ACC112 (cell line): ENCODE measurements at regions not wholly inside any gene's neighbourhood (a gene's known extent, or its start where the extent isn't known, plus 50 kb on each side); places are given as distances from the start of the nearest gene placed in this dataset.

Experiments used
- H2AFZ ChIP-seq: fragments of 200-600 bp; sonication (generic); one replicate; pipeline ENCODE4 v1.6.0; 2017; ENCODE audit warnings: antibody characterized with exemption, low read length; ENCODE audit not compliant: unreplicated experiment
- H3K27ac ChIP-seq: fragments of 200-600 bp; sonication (generic); 2 replicates; pipeline ENCODE4 v1.5.1; 2014; ENCODE audit warnings: low read depth, mild to moderate bottlenecking, antibody characterized with exemption, low read length, moderate library complexity
- H3K27me3 ChIP-seq: fragments of 200-600 bp; sonication (generic); 2 replicates; pipeline ENCODE4 v1.6.1; 2014; ENCODE audit warnings: mild to moderate bottlenecking, antibody characterized with exemption, low read length, moderate library complexity, mixed read lengths; ENCODE audit not compliant: insufficient read depth
- H3K36me3 ChIP-seq: fragments of 200-600 bp; sonication (generic); 2 replicates; pipeline ENCODE4 v1.6.1; 2016; ENCODE audit warnings: mild to moderate bottlenecking, antibody characterized with exemption, low read length, moderate library complexity, mixed read lengths; ENCODE audit not compliant: insufficient read depth
- H3K4me1 ChIP-seq: fragments of 200-600 bp; sonication (generic); one replicate; pipeline ENCODE4 v1.6.1; 2016; ENCODE audit warnings: low read length, mixed read lengths; ENCODE audit not compliant: insufficient read depth, unreplicated experiment, control insufficient read depth
- H3K4me3 ChIP-seq: fragments of 200-600 bp; sonication (generic); 2 replicates; pipeline ENCODE4 v1.5.1; 2014; ENCODE audit warnings: mild to moderate bottlenecking, low read depth, low read length
- H3K79me2 ChIP-seq: fragments of 200-600 bp; sonication (generic); one replicate; pipeline ENCODE4 v1.6.0; 2016; ENCODE audit warnings: low read length; ENCODE audit not compliant: control insufficient read depth, unreplicated experiment, insufficient read depth

- Histone ChIP-seq H2AFZ (no peak overlapping the region), H3K36me3 (no peaks in the 10 kb centered on the region), H3K27ac (no peak overlapping the region), H3K4me1 (no peaks in the 10 kb centered on the region), H3K27me3 (no peaks in the 10 kb centered on the region), H3K79me2 (no peaks in the 10 kb centered on the region), H3K4me3 (no peak overlapping the region)
Measured at GRCh38 chr7:125495997-125496396, 566.4 kb upstream of the POT1 start.

- no peaks in the 10 kb centered on the region for H3K4me1 ChIP-seq
- H3K79me2 ChIP-seq, result no peaks in the 10 kb centered on the region
- no peak overlapping the region for H3K27ac ChIP-seq
- H3K4me3 ChIP-seq, result no peak overlapping the region
- H2AFZ ChIP-seq, result no peak overlapping the region
- no peaks in the 10 kb centered on the region for H3K27me3 ChIP-seq
- H3K36me3 ChIP-seq, result no peaks in the 10 kb centered on the region
Measured at GRCh38 chr7:125492521-125492920, 562.9 kb upstream of the POT1 start.

GRCh38 chr7:125491137-125491536 lies 561.5 kb upstream of the POT1 start:
- H2AFZ ChIP-seq, result no peak overlapping the region

GRCh38 chr7:125490167-125490566 lies 560.5 kb upstream of the POT1 start:
- Histone ChIP-seq H3K79me2 (no peaks in the 10 kb centered on the region), H3K36me3 (no peaks in the 10 kb centered on the region), H2AFZ (no peak overlapping the region), H3K27me3 (no peaks in the 10 kb centered on the region), H3K4me1 (no peaks in the 10 kb centered on the region), H3K4me3 (no peak overlapping the region), H3K27ac (no peak overlapping the region)

More at GRCh38 chr7:125491137-125491536, 561.5 kb upstream of the POT1 start:
- H3K27ac ChIP-seq, result no peak overlapping the region
- no peaks in the 10 kb centered on the region for H3K79me2 ChIP-seq
- H3K4me1 ChIP-seq, result no peaks in the 10 kb centered on the region
- H3K4me3 ChIP-seq, result no peak overlapping the region
- H3K27me3 ChIP-seq, result no peaks in the 10 kb centered on the region
- H3K36me3 ChIP-seq, result no peaks in the 10 kb centered on the region

GRCh38 chr7:125485223-125485622 lies 555.6 kb upstream of the POT1 start:
- Histone ChIP-seq H3K27me3 (no peaks in the 10 kb centered on the region), H3K36me3 (no peaks in the 10 kb centered on the region), H2AFZ (no peak overlapping the region), H3K79me2 (no peaks in the 10 kb centered on the region), H3K27ac (no peak overlapping the region), H3K4me1 (no peaks in the 10 kb centered on the region), H3K4me3 (no peak overlapping the region)

GRCh38 chr7:125484755-125485154 lies 555.1 kb upstream of the POT1 start:
- H3K79me2 ChIP-seq, result no peaks in the 10 kb centered on the region
- no peaks in the 10 kb centered on the region for H3K27me3 ChIP-seq
- H3K36me3 ChIP-seq, result no peaks in the 10 kb centered on the region
- H3K4me1 ChIP-seq, result no peaks in the 10 kb centered on the region
- no peak overlapping the region for H3K4me3 ChIP-seq
- H3K27ac ChIP-seq, result no peak overlapping the region
- no peak overlapping the region for H2AFZ ChIP-seq

GRCh38 chr7:125481323-125481722 lies 551.7 kb upstream of the POT1 start:
- Histone ChIP-seq H3K27ac (no peak overlapping the region), H3K4me1 (no peaks in the 10 kb centered on the region), H3K4me3 (no peak overlapping the region), H3K27me3 (no peaks in the 10 kb centered on the region), H3K36me3 (no peaks in the 10 kb centered on the region), H2AFZ (no peak overlapping the region), H3K79me2 (no peaks in the 10 kb centered on the region)

- Histone ChIP-seq H2AFZ (no peak overlapping the region), H3K4me1 (no peaks in the 10 kb centered on the region), H3K27ac (no peak overlapping the region), H3K79me2 (no peaks in the 10 kb centered on the region), H3K4me3 (no peak overlapping the region), H3K27me3 (no peaks in the 10 kb centered on the region), H3K36me3 (no peaks in the 10 kb centered on the region)
Measured at GRCh38 chr7:125480762-125481161, 551.1 kb upstream of the POT1 start.

GRCh38 chr7:125468855-125469174 lies 539.2 kb upstream of the POT1 start:
- H3K4me1 ChIP-seq, result no peaks in the 10 kb centered on the region
- H3K36me3 ChIP-seq, result no peaks in the 10 kb centered on the region
- H2AFZ ChIP-seq, result no peak overlapping the region
- H3K79me2 ChIP-seq, result no peaks in the 10 kb centered on the region
- no peak overlapping the region for H3K27ac ChIP-seq
- no peak overlapping the region for H3K4me3 ChIP-seq
- no peaks in the 10 kb centered on the region for H3K27me3 ChIP-seq

GRCh38 chr7:125467996-125468854 lies 538.6 kb upstream of the POT1 start:
- Histone ChIP-seq H3K27me3 (no peaks in the 10 kb centered on the region), H3K4me3 (no peak overlapping the region), H3K36me3 (no peaks in the 10 kb centered on the region), H3K4me1 (no peaks in the 10 kb centered on the region), H3K27ac (no peak overlapping the region), H3K79me2 (no peaks in the 10 kb centered on the region), H2AFZ (no peak overlapping the region)

- Histone ChIP-seq H3K27me3 (no peaks in the 10 kb centered on the region), H3K27ac (no peak overlapping the region), H3K79me2 (no peaks in the 10 kb centered on the region), H3K36me3 (no peaks in the 10 kb centered on the region), H2AFZ (no peak overlapping the region), H3K4me1 (no peaks in the 10 kb centered on the region), H3K4me3 (no peak overlapping the region)
Measured at GRCh38 chr7:125465527-125465926, 535.9 kb upstream of the POT1 start.
